ENCODE measurements at regions not wholly inside any gene's neighbourhood (a gene's known extent, or its start where the extent isn't known, plus 50 kb on each side); places are given as distances from the start of the nearest gene placed in this dataset.

- TF ChIP-seq POLR2A (IDR thresholded peaks at IDR 0.05) (no peak), CTCF (IDR thresholded peaks at IDR 0.05) (no peak)
Measured at GRCh38 chr1:72938408-72938807, 656.1 kb upstream of the NEGR1 start.

All from uterus (tissue), 2 donors.